Smooth muscle cell (in vitro differentiated cells): ENCODE measurements at regions not wholly inside any gene's neighbourhood (a gene's known extent, or its start where the extent isn't known, plus 50 kb on each side); places are given as distances from the start of the nearest gene placed in this dataset.

ENCODE experiments used
- DNase-seq: peaks from one replicate; lab custom pipeline; 2025; ENCODE audit not compliant: unreplicated experiment; lab: John Stamatoyannopoulos, UW
- H2AFZ ChIP-seq: fragments of 200-600 bp; sonication (generic); 2 replicates; pipeline ENCODE4 v1.6.0; 2016; ENCODE audit warnings: antibody characterized with exemption, low read depth, mild to moderate bottlenecking
- H3F3A ChIP-seq: fragments of 200-600 bp; sonication (generic); 2 replicates; pipeline ENCODE4 v1.6.0; 2017; ENCODE audit warnings: antibody characterized with exemption, low read depth
- H3K27ac ChIP-seq: fragments of 200-600 bp; sonication (generic); 2 replicates; pipeline ENCODE4 v1.5.1; 2016; ENCODE audit warnings: low read depth, mild to moderate bottlenecking
- H3K27me3 ChIP-seq: fragments of 200-600 bp; sonication (generic); 2 replicates; pipeline ENCODE4 v1.6.1; 2016; ENCODE audit warnings: low read depth, mild to moderate bottlenecking
- H3K36me3 ChIP-seq: fragments of 200-600 bp; sonication (generic); 2 replicates; pipeline ENCODE4 v1.5.1; 2016; ENCODE audit warnings: low read depth
- H3K4me1 ChIP-seq: fragments of 200-600 bp; sonication (generic); 2 replicates; pipeline ENCODE4 v1.5.1; 2016; ENCODE audit warnings: low read depth
- H3K4me2 ChIP-seq: fragments of 200-600 bp; sonication (generic); 2 replicates; pipeline ENCODE4 v1.6.0; 2016; ENCODE audit warnings: mild to moderate bottlenecking
- H3K4me3 ChIP-seq: fragments of 200-600 bp; sonication (generic); 2 replicates; pipeline ENCODE4 v1.5.1; 2016; ENCODE audit warnings: mild to moderate bottlenecking
- H3K79me2 ChIP-seq: fragments of 200-600 bp; sonication (generic); 2 replicates; pipeline ENCODE4 v1.6.0; 2016; ENCODE audit warnings: low read depth, mild to moderate bottlenecking
- H3K9ac ChIP-seq: fragments of 200-600 bp; sonication (generic); 2 replicates; pipeline ENCODE4 v1.6.0; 2016; ENCODE audit warnings: low read depth
- H3K9me3 ChIP-seq: fragments of 200-600 bp; sonication (generic); replicated peaks from 2 replicates; pipeline ENCODE4 v1.5.1; 2016; ENCODE audit warnings: low read depth
- H4K20me1 ChIP-seq: fragments of 200-600 bp; sonication (generic); 2 replicates; pipeline ENCODE4 v1.6.0; 2016; ENCODE audit warnings: low read depth
- CTCF ChIP-seq: fragments of 200-600 bp; sonication (generic); IDR thresholded peaks from 2 replicates; pipeline ENCODE4 v1.5.1; 2017; ENCODE audit warnings: borderline replicate concordance, mild to moderate bottlenecking, antibody characterized with exemption; ENCODE audit not compliant: insufficient read depth, poor library complexity, severe bottlenecking
- WGBS: methylation state at CpG from one replicate; pipeline ENCODE4 v1.1.7; 2016; ENCODE audit warnings: low lambda C conversion rate; 5-methylcytosine and 5-hydroxymethylcytosine counted together

- Histone ChIP-seq H2AFZ (no peak overlapping the region), H3K4me2 (no peak overlapping the region), H3K79me2 (no peaks in the 10 kb centered on the region), H3F3A (no peaks in the 10 kb centered on the region), H3K4me3 (no peak overlapping the region), H3K27me3 (no peaks in the 10 kb centered on the region), H3K9me3 (no peaks in the 10 kb centered on the region), H3K4me1 (no peaks in the 10 kb centered on the region), H3K27ac (no peak overlapping the region), H3K36me3 (no peaks in the 10 kb centered on the region), H3K9ac (no peak overlapping the region), H4K20me1 (no peaks in the 10 kb centered on the region)
- no peak for TF ChIP-seq CTCF
- 77% methylated on average over 3 of the region's 3 CpGs for WGBS
- DNase-seq = no peak
Observed at GRCh38 chr4:187010052-187010451, 286.4 kb upstream of the FAT1 start.

- Histone ChIP-seq H2AFZ (no peak overlapping the region), H3K79me2 (no peaks in the 10 kb centered on the region), H3K9ac (no peak overlapping the region), H3K27me3 (peaks cover 4% of the 10 kb centered on the region), H3K27ac (no peak overlapping the region), H4K20me1 (no peaks in the 10 kb centered on the region), H3K4me1 (peaks cover 6% of the 10 kb centered on the region), H3K4me3 (no peak overlapping the region), H3K36me3 (no peaks in the 10 kb centered on the region), H3K9me3 (no peaks in the 10 kb centered on the region), H3K4me2 (no peak overlapping the region), H3F3A (no peaks in the 10 kb centered on the region)
- WGBS = 75% methylated on average over 3 of the region's 3 CpGs
- TF ChIP-seq CTCF = no peak
- no peak for DNase-seq
Observed at GRCh38 chr4:187016101-187016500, 292.4 kb upstream of the FAT1 start.

GRCh38 chr4:187017147-187017546 is 293.5 kb upstream of the FAT1 start:
- Histone ChIP-seq H3K9me3 (no peaks in the 10 kb centered on the region), H2AFZ (no peak overlapping the region), H3K27me3 (peaks cover 4% of the 10 kb centered on the region), H3K36me3 (no peaks in the 10 kb centered on the region), H3K4me3 (no peak overlapping the region), H3K4me1 (peaks cover 6% of the 10 kb centered on the region), H3F3A (no peaks in the 10 kb centered on the region), H4K20me1 (no peaks in the 10 kb centered on the region), H3K27ac (no peak overlapping the region), H3K9ac (no peak overlapping the region), H3K4me2 (no peak overlapping the region), H3K79me2 (no peaks in the 10 kb centered on the region)
- WGBS = 47% methylated on average over 3 of the region's 3 CpGs
- DNase-seq = no peak
- no peak for TF ChIP-seq CTCF

- TF ChIP-seq CTCF = no peak
- no peak overlapping the region for H3K4me2 ChIP-seq
- no peak overlapping the region for H3K4me3 ChIP-seq
- no peaks in the 10 kb centered on the region for H3K36me3 ChIP-seq
- H3K9ac ChIP-seq = no peak overlapping the region
- H2AFZ ChIP-seq = no peak overlapping the region
- H4K20me1 ChIP-seq = no peaks in the 10 kb centered on the region
- H3K9me3 ChIP-seq = no peaks in the 10 kb centered on the region
- peaks cover 6% of the 10 kb centered on the region for H3K4me1 ChIP-seq
- WGBS = 58% methylated on average over 8 of the region's 8 CpGs
- no peak overlapping the region for H3K27ac ChIP-seq
- peaks cover 19% of the 10 kb centered on the region for H3K27me3 ChIP-seq
- H3K79me2 ChIP-seq = no peaks in the 10 kb centered on the region
- DNase-seq = no peak
- no peaks in the 10 kb centered on the region for H3F3A ChIP-seq
Observed at GRCh38 chr4:187019896-187020295, 296.2 kb upstream of the FAT1 start.
